Pancreas (tissue), 10 donors: ENCODE measurements at regions not wholly inside any gene's neighbourhood (a gene's known extent, or its start where the extent isn't known, plus 50 kb on each side); places are given as distances from the start of the nearest gene placed in this dataset.

Experiments
- ATAC-seq, 4 donors: fragments of 200-7000 bp; cut with Tn5 transposase; one replicate each; pipeline versions ENCODE4 v1.8.0 to v1.9.1; 2020; ENCODE audit warnings: mild to moderate bottlenecking in 4 of 4, moderate library complexity in 4 of 4
- DNase-seq, 6 donors: peaks; one replicate each; pipeline ENCODE4 v3.0.0-alpha.2; 2020
- FAIRE-seq: peaks from 2 replicates; lab custom pipeline; 2012; peaks lifted over from hg19 to GRCh38; lab: Jason Lieb, UNC
- H3K27ac ChIP-seq, 4 donors: fragments of 200-600 bp; sonication (generic); 1 replicate in 3 of 4; 2 replicates in 1 of 4; pipeline versions ENCODE4 v1.5.0 to v1.8.0; 2020
- H3K27me3 ChIP-seq, 4 donors: fragments of 200-600 bp; one replicate each; pipeline ENCODE4 v1.8.0; 2021
- H3K36me3 ChIP-seq, 3 donors: fragments of 200-600 bp; sonication (generic) in 1 of 3; one replicate each; pipeline versions ENCODE4 v1.5.0 to v1.8.0; 2020 to 2021
- H3K4me1 ChIP-seq, 3 donors: fragments of 200-600 bp; one replicate each; pipeline ENCODE4 v1.8.0; 2021
- H3K4me3 ChIP-seq, 4 donors: fragments of 200-600 bp; sonication (generic) in 2 of 4; one replicate each; pipeline versions ENCODE4 v1.5.0 to v1.8.0; 2020 to 2021
- H3K9me3 ChIP-seq, 4 donors: fragments of 200-600 bp; one replicate each; pipeline ENCODE4 v1.8.0; 2021
- WGBS, 2 donors: extraction: QIAGEN DNeasy Blood & Tissue Kit; methylation state at CpG; one replicate each; pipeline ENCODE4 v1.1.7; 2013; 5-methylcytosine and 5-hydroxymethylcytosine counted together
- intact Hi-C, 3 donors: fragments of 100-400 bp; cut with DNase I; formaldehyde crosslinking; loops; one replicate each; pipeline versions ENCODE4 v1.11.1 to v1.14.2; 2022
- TF ChIP-seq, protein P1 (sequence below), 4 donors: fragments of 200-600 bp; sonication (generic) in 3 of 4; IDR thresholded peaks; one replicate each; pipeline versions ENCODE4 v1.5.0 to v1.8.0; 2021; ENCODE audit warnings: antibody characterized with exemption in 4 of 4
- donor health status: healthy with polysubstance abuse.
- donor health status: DM: no; HTN: no; CAD: no; lungs with moderate emphysema.
- donor health status: DM: no; HTN: no; CAD: no.
- donor health status: control.
- donor health status: control.
- donor health status: Bipolar disorder and iron deficiency.
- donor health status: DM: yes; HTN: yes; CAD: no.
- donor health status: DM: no; HTN: no; CAD: no.
- donor health status: DM: no; HTN: no; CAD: no.
- donor health status: DM: yes; HTN: yes; CAD: no.

DNA sequence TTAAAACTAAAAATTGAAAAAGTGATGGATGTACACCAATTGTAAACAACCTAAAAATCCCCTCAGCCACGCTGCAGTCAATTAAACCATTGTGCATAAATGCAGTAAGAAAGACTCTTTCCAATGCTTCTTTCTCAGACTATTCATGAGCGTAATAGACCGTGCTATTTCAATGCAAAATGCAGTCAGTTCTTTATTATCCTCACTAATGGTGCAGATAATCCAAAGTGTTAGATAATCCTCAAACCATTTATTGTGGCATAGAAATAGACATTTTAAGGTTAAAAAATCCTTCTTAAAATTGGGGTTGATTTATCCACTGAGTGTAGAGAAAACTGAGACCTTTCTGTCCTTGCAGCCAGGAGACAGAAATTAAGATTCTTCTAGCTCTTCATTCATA is 1862.8 kb downstream of the EFNA5 start:
- intact Hi-C loops: no loop called here
- H3K36me3 ChIP-seq: no peaks in the 10 kb centered on the region
- no peaks in the 10 kb centered on the region for H3K4me1 ChIP-seq
- no peak overlapping the region for H3K4me3 ChIP-seq
- H3K27me3 ChIP-seq: no peaks in the 10 kb centered on the region
- H3K27ac ChIP-seq: no peak overlapping the region
- ATAC-seq: no peak
- no peak for FAIRE-seq
- H3K9me3 ChIP-seq: no peaks in the 10 kb centered on the region
- TF ChIP-seq, protein P1, sequence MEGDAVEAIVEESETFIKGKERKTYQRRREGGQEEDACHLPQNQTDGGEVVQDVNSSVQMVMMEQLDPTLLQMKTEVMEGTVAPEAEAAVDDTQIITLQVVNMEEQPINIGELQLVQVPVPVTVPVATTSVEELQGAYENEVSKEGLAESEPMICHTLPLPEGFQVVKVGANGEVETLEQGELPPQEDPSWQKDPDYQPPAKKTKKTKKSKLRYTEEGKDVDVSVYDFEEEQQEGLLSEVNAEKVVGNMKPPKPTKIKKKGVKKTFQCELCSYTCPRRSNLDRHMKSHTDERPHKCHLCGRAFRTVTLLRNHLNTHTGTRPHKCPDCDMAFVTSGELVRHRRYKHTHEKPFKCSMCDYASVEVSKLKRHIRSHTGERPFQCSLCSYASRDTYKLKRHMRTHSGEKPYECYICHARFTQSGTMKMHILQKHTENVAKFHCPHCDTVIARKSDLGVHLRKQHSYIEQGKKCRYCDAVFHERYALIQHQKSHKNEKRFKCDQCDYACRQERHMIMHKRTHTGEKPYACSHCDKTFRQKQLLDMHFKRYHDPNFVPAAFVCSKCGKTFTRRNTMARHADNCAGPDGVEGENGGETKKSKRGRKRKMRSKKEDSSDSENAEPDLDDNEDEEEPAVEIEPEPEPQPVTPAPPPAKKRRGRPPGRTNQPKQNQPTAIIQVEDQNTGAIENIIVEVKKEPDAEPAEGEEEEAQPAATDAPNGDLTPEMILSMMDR (IDR thresholded peaks at IDR 0.05): no peak
- 79 to 84% methylated on average over 3 of the region's 3 CpGs for WGBS, 2 donors
- DNase-seq: no peak

DNA sequence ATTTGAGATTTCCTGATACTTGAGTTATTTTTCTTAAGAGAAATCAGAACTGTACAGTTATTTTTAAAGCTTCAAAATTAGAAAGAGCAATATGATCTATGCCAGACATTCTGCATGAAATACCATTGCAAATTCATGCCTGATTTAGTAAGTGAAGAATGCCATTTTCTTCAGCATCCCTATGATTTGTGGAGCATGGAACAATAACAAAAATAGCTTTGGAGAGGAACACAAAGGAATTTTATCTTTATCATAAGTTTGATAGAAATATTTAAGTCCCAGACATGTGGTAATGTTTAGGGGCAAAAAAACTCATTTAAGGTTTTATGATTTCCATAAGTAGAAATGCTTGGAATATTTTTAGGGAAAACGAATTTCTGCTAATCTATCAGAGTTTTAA is 1863.4 kb downstream of the EFNA5 start:
- TF ChIP-seq, protein P1 (IDR thresholded peaks at IDR 0.05): no peak
- Histone ChIP-seq H3K4me1 (no peaks in the 10 kb centered on the region), H3K4me3 (no peak overlapping the region), H3K36me3 (no peaks in the 10 kb centered on the region), H3K27me3 (no peaks in the 10 kb centered on the region), H3K27ac (no peak overlapping the region), H3K9me3 (no peaks in the 10 kb centered on the region)
- 24 to 29% methylated on average over 1 of the region's 1 CpG for WGBS, 2 donors
- no peak for ATAC-seq
- intact Hi-C loops: no loop called here
- no peak for DNase-seq
- no peak for FAIRE-seq

DNA sequence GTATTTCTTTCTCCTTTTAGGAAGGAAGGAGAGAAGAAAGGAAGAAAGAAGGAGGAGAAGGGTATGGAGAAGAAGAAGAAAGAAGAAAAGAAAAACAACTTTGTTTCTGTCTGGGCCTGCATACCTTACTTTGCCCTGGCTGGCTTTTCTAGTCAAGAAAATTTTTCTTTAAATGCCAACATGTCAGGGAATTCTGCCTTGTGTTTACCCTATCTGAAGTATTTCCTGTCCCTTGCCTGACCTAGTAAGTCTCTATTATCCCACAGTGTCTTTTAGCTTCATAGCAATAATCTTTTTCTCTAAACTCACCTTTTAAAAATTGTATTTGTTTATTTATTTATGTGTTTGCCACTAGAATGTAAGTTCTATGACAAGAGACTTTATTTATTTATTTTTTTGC is 1864.1 kb downstream of the EFNA5 start:
- Histone ChIP-seq H3K36me3 (no peaks in the 10 kb centered on the region), H3K27ac (no peak overlapping the region), H3K27me3 (no peaks in the 10 kb centered on the region), H3K4me3 (no peak overlapping the region), H3K4me1 (no peaks in the 10 kb centered on the region), H3K9me3 (no peaks in the 10 kb centered on the region)
- intact Hi-C loops: no loop called here
- FAIRE-seq (no peak), DNase-seq (no peak), ATAC-seq (no peak)
- TF ChIP-seq, protein P1 (IDR thresholded peaks at IDR 0.05): no peak

DNA sequence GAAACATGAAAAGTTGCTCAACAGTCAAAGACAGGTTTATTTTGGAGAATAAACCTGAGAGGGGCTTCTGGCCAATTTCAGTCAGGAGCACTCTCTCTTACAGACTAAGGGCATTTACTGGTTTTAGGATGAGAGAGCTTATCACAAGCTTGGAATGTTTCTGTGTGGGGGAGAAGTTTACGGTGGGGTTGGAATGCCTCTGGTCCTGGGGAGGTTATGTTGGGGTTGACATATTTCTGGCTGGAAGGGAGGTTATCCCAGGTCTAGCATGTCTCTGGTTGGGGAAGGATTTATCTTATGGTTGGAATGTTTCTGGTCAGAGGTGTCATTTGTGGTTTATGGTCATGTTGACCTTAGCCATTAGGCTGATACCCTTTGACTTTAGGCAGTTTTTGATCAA is 1867.3 kb downstream of the EFNA5 start:
- Histone ChIP-seq H3K9me3 (no peaks in the 10 kb centered on the region), H3K36me3 (no peaks in the 10 kb centered on the region), H3K27ac (no peak overlapping the region), H3K4me3 (no peak overlapping the region), H3K4me1 (no peaks in the 10 kb centered on the region), H3K27me3 (no peaks in the 10 kb centered on the region)
- intact Hi-C loops: no loop called here
- TF ChIP-seq, protein P1 (IDR thresholded peaks at IDR 0.05): no peak
- ATAC-seq (no peak), FAIRE-seq (no peak), DNase-seq (no peak)
- WGBS, 2 donors: 89 to 94% methylated on average over 1 of the region's 1 CpG

DNA sequence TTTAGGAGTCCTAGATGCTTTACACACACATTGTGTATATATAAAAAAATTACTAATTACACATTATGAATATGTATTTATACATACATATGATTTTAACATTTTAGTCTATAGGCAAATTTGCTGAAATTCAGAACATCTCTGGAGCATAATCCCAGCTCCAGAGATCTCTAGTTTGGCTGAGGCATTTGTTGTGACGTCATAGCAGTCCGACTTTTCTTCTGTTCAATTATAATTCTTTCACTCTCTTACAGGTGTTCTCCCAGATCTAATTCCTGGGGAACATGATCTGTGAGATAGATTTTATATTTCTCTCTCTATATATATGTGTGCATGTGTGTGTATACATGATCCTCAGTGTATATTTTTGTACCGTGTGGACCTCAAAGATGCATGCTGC is 1876.2 kb downstream of the EFNA5 start:
- Histone ChIP-seq H3K27me3 (no peaks in the 10 kb centered on the region), H3K36me3 (no peaks in the 10 kb centered on the region), H3K9me3 (no peaks in the 10 kb centered on the region), H3K27ac (no peak overlapping the region), H3K4me1 (no peaks in the 10 kb centered on the region), H3K4me3 (no peak overlapping the region)
- DNase-seq: no peak
- TF ChIP-seq, protein P1 (IDR thresholded peaks at IDR 0.05): no peak
- intact Hi-C loops: no loop called here
- FAIRE-seq: no peak
- no peak for ATAC-seq
- WGBS, 2 donors: 74 to 79% methylated on average over 3 of the region's 3 CpGs
